Common myeloid progenitor, CD34-positive (primary cell): ENCODE measurements at regions not wholly inside any gene's neighbourhood (a gene's known extent, or its start where the extent isn't known, plus 50 kb on each side); places are given as distances from the start of the nearest gene placed in this dataset.
"Not testable (repeated sequence)": the region's sequence is repeated elsewhere in the genome, so short reads cannot be mapped to it uniquely, and the experiment has no call there.

Source experiments
- CTCF ChIA-PET: fragments of 350-600 bp; sonication (Branson Sonifier 250); formaldehyde crosslinking; loops from one replicate; lab custom pipeline; 2021; ENCODE audit warnings: antibody characterized with exemption; lab: Charles Lee
- POLR2A ChIA-PET: fragments of 350-600 bp; sonication (Branson Sonifier 250); formaldehyde crosslinking; loops from one replicate; lab custom pipeline; 2021; ENCODE audit warnings: antibody characterized with exemption; lab: Charles Lee
- DNase-seq, 3 donors: peaks; one replicate each; pipeline versions ENCODE4 v3.0.0 to v3.0.0-alpha.2; 2013
- H3K27ac ChIP-seq, 2 experiments: 1 replicate in 1 of 2; 2 replicates in 1 of 2; pipeline ENCODE4 v1.7.0; 2013; ENCODE audit warnings: inconsistent platforms in 2 of 2, low read length in 2 of 2, mild to moderate bottlenecking in 2 of 2, low read depth in 1 of 2, moderate library complexity in 1 of 2; ENCODE audit not compliant: severe bottlenecking in 2 of 2, insufficient read depth in 1 of 2, poor library complexity in 1 of 2
- H3K27me3 ChIP-seq, 5 experiments: replicated peaks in 2 of 5; 1 replicate in 3 of 5; 2 replicates in 2 of 5; pipeline versions ENCODE4 v1.6.1 to v1.7.0; 2013; ENCODE audit warnings: low read length in 4 of 5, mild to moderate bottlenecking in 2 of 5, moderate library complexity in 2 of 5, inconsistent platforms in 1 of 5; ENCODE audit not compliant: insufficient read depth in 5 of 5, control insufficient read depth in 4 of 5
- H3K36me3 ChIP-seq, 4 experiments: 1 replicate in 2 of 4; 2 replicates in 2 of 4; pipeline versions ENCODE4 v1.6.1 to v1.7.0; 2013; ENCODE audit warnings: low read length in 3 of 4, control low read depth in 1 of 4, mild to moderate bottlenecking in 1 of 4; ENCODE audit not compliant: control insufficient read depth in 4 of 4, insufficient read depth in 4 of 4
- H3K4me1 ChIP-seq, 4 experiments: 1 replicate in 3 of 4; 2 replicates in 1 of 4; pipeline versions ENCODE4 v1.6.1 to v1.7.1; 2013; ENCODE audit warnings: low read length in 3 of 4, mild to moderate bottlenecking in 3 of 4, control low read depth in 1 of 4, inconsistent platforms in 1 of 4, moderate library complexity in 1 of 4; ENCODE audit not compliant: control insufficient read depth in 4 of 4, insufficient read depth in 4 of 4; ENCODE audit errors: control extremely low read depth in 1 of 4
- H3K4me3 ChIP-seq, 7 experiments: 1 replicate in 4 of 7; 2 replicates in 3 of 7; pipeline versions ENCODE4 v1.5.1 to v1.7.0; 2013; ENCODE audit warnings: mild to moderate bottlenecking in 7 of 7, low read length in 6 of 7, moderate library complexity in 6 of 7, inconsistent platforms in 2 of 7, low read depth in 2 of 7, control low read depth in 1 of 7; ENCODE audit not compliant: insufficient read depth in 4 of 7, control insufficient read depth in 1 of 7; ENCODE audit errors: extremely low read depth in 1 of 7
- H3K9me3 ChIP-seq, 5 experiments: 1 replicate in 4 of 5; 2 replicates in 1 of 5; pipeline versions ENCODE4 v1.6.1 to v1.7.1; 2013; ENCODE audit warnings: low read length in 4 of 5, mild to moderate bottlenecking in 2 of 5, inconsistent platforms in 1 of 5, low read depth in 1 of 5, moderate library complexity in 1 of 5; ENCODE audit not compliant: control insufficient read depth in 4 of 5, insufficient read depth in 2 of 5; ENCODE audit errors: control extremely low read depth in 1 of 5
- WGBS: methylation state at CpG from one replicate; pipeline ENCODE4 v1.1.5; 2013; ENCODE audit not compliant: insufficient coverage; 5-methylcytosine and 5-hydroxymethylcytosine counted together

DNA sequence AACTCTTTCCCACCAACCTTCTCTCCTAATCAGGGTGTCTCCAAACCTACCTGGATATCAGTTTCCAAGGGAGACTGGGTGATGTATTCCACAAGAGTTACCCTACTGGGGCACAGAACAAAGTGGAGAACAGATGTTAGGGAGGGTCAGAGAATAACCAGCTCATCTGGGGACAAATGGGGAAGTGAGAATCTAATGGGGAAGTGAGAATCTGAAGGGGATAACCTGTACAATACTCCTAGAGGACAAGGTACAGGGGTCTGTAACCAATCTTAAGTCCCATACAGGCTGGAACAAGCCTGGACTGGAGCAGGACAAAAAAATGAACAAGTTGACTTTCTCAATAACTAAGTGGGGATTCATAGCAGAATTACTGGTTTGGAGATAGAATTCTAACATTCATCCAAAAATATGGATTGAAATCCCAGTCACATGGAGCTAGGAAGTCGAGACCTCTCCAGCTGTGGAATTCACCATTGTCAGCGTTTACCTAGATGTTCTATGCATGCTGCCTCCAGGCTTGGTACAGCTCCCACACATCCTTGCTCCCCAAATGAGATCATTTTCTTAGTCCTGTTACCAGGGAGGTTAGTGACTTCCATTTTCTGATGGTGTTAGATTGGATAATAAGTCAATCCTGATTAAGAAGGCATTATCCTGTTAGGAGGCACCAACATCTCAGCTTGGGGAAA, 214.8 kb upstream of the MOCS1 start:
- no peak overlapping the region for H3K27ac ChIP-seq
- H3K9me3 ChIP-seq: peaks cover 0 to 3% (median 0%) of the 10 kb centered on the region in 5 experiments
- peak in 2 of 3 donors; percentile 18 to 26 for DNase-seq
- H3K4me3 ChIP-seq: no peak overlapping the region
- WGBS: 100% methylated on average over 2 of the region's 2 CpGs
- H3K4me1 ChIP-seq: no peaks in the 10 kb centered on the region
- H3K27me3 ChIP-seq: peaks cover 0 to 2% (median 0%) of the 10 kb centered on the region in 5 experiments
- no peaks in the 10 kb centered on the region for H3K36me3 ChIP-seq
- ChIA-PET CTCF (no interaction called here), POLR2A (no interaction called here)

GRCh38 chr6:40146902-40147301, 212.6 kb upstream of the MOCS1 start:
- Histone ChIP-seq H3K36me3 (no peaks in the 10 kb centered on the region), H3K4me3 (no peak overlapping the region), H3K27ac (no peak overlapping the region), H3K9me3 (peaks cover 0 to 3% (median 0%) of the 10 kb centered on the region in 5 experiments), H3K27me3 (peaks cover 0 to 2% (median 0%) of the 10 kb centered on the region in 5 experiments), H3K4me1 (no peaks in the 10 kb centered on the region)
- no peak for DNase-seq
- CTCF ChIA-PET: no interaction called here
- POLR2A ChIA-PET: no interaction called here
- WGBS: 92% methylated on average over 3 of the region's 3 CpGs

DNA sequence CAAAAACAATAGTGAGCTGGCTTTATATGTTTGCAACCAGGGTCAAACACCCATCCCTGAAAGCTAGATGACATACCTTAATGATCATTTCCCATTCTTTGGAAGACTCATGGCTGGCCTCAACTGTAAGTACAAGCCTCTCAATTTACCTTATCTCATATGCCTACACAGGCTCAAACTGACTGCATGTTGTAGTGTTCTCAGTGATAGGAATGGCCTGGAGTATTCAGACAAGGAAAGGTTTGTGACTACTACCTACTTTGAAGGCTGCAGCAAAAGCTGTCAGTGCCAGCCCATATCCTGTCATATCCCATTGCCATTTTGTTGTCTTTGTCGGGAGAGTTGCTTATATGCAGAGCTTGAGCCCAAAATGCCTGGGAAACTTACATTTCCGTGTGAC, 205.2 kb upstream of the MOCS1 start:
- no peak for DNase-seq
- WGBS: 100% methylated on average over 2 of the region's 2 CpGs
- no peaks in the 10 kb centered on the region for H3K4me1 ChIP-seq
- no peaks in the 10 kb centered on the region for H3K27me3 ChIP-seq
- H3K27ac ChIP-seq: no peak overlapping the region
- peaks cover 0 to 6% (median under 1%) of the 10 kb centered on the region in 5 experiments for H3K9me3 ChIP-seq
- no peak overlapping the region for H3K4me3 ChIP-seq
- H3K36me3 ChIP-seq: no peaks in the 10 kb centered on the region
- CTCF ChIA-PET: no interaction called here
- POLR2A ChIA-PET: no interaction called here

DNA sequence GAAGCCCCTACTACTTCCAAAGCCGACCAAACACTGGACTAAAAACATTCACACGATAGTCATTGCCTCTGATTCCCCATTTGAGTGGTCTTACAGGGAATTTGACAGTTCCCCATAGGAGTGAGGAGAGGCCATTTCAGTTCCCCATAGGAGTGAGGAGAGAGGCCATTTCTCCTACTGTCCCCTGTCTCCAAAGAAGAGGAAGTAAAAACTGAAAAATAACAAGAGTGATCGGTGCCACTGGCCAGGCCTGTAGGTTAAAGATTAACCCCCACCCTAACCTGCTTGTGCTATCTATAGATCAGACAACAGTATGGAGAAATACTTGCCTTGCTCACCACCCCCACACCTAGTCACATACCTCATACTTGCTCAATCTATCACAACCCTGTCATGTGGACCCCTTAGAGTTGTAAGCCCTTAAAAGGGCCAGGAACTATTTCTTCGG, 204.0 kb upstream of the MOCS1 start:
- no peak for DNase-seq
- Histone ChIP-seq H3K27ac (no peak overlapping the region), H3K9me3 (peaks cover 0 to 6% (median 2%) of the 10 kb centered on the region in 5 experiments), H3K4me1 (no peaks in the 10 kb centered on the region), H3K36me3 (no peaks in the 10 kb centered on the region), H3K27me3 (no peaks in the 10 kb centered on the region), H3K4me3 (no peak overlapping the region)
- 83% methylated on average over 2 of the region's 4 CpGs for WGBS
- CTCF ChIA-PET: no interaction called here
- POLR2A ChIA-PET: no interaction called here

DNA sequence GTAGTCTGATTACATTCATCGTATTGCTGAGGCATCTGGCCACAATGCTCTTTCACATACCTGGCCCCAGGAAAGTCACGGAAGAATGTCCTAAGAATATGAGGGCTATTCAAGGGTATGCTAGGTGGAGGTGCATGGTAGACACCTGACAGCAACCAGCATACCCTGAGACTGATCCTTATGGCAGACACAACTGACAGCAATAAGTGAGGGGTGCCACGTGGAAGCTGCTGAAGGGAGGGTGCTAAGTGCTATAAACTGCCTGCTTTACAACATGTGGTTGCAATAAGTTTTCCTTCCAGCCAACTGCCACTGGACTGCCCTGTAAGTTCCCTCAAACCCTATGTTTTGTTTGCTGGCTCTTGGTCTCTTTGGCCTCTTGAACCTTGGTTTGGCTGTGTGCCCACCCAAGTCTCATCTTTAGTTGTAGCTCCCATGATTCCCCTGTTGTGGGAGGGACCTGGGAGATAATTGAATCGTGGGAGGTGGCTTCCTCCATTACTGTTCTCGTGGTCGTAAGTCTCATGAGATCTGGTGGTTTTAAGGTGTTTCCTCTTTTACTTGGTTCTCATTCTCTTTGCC, 201.3 kb upstream of the MOCS1 start:
- ChIA-PET CTCF (no interaction called here), POLR2A (no interaction called here)
- no peaks in the 10 kb centered on the region for H3K4me1 ChIP-seq
- H3K27ac ChIP-seq: no peak overlapping the region
- no peak overlapping the region for H3K4me3 ChIP-seq
- WGBS: 72% methylated on average over 5 of the region's 6 CpGs
- no peaks in the 10 kb centered on the region for H3K36me3 ChIP-seq
- no peak for DNase-seq
- H3K9me3 ChIP-seq: peaks cover 0 to 4% (median 2%) of the 10 kb centered on the region in 5 experiments
- H3K27me3 ChIP-seq: no peaks in the 10 kb centered on the region

DNA sequence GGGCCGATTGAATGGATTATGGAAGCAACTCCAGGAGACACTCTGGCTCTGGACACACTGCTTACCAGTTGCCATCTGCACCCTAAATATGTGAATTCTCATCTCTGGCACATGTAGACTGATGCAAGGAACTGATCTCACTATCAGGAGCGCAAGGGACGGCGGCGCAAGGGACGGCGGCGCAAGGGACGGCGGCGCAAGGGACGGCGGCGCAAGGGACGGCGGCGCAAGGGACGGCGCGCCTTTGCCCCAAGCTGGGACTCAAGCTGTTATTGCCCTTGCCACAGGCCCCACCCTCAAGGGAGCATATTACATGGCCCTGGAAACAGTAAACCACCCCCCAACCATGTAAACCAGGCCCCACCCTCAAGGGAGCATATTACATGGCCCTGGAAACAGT, 199.7 kb upstream of the MOCS1 start:
- DNase-seq, POLR2A ChIA-PET, H3K27me3 ChIP-seq, H3K27ac ChIP-seq, H3K9me3 ChIP-seq, H3K4me3 ChIP-seq, H3K36me3 ChIP-seq, CTCF ChIA-PET, H3K4me1 ChIP-seq: not testable (repeated sequence)
- over 99% methylated on average over 20 of the region's 20 CpGs for WGBS

- Histone ChIP-seq H3K27ac (no peak overlapping the region), H3K4me1 (no peaks in the 10 kb centered on the region), H3K9me3 (peaks cover 0 to 6% (median 1%) of the 10 kb centered on the region in 5 experiments), H3K27me3 (no peaks in the 10 kb centered on the region), H3K36me3 (no peaks in the 10 kb centered on the region), H3K4me3 (no peak overlapping the region)
- ChIA-PET POLR2A (interaction anchor here (0.8 kb wide), 1 partner anchor 8 kb away, joined by 3 read pairs; no protein-coding TSS in a partner anchor), CTCF (no interaction called here)
- WGBS: 80% methylated on average over 1 of the region's 2 CpGs
- no peak for DNase-seq
Observed at GRCh38 chr6:40131675-40132074, 197.4 kb upstream of the MOCS1 start.
